ENCODE measurements at regions not wholly inside any gene's neighbourhood (a gene's known extent, or its start where the extent isn't known, plus 50 kb on each side); places are given as distances from the start of the nearest gene placed in this dataset.

- TF ChIP-seq CTCF (conservative IDR thresholded peaks at IDR 0.05; ENCODE audit: low read length) = no peak
- no peak for TF ChIP-seq EZH2phosphoT487 (IDR thresholded peaks at IDR 0.05; ENCODE audit: borderline replicate concordance)
These were observed 1070.2 kb upstream of the NXPH2 start for GRCh38 chr2:139850254-139850890.
